Islet precursor cell (in vitro differentiated cells): ENCODE measurements at regions not wholly inside any gene's neighbourhood (a gene's known extent, or its start where the extent isn't known, plus 50 kb on each side); places are given as distances from the start of the nearest gene placed in this dataset.

Experiments used
- DNase-seq: peaks from one replicate; pipeline ENCODE4 v3.0.0-alpha.2; 2018

DNA sequence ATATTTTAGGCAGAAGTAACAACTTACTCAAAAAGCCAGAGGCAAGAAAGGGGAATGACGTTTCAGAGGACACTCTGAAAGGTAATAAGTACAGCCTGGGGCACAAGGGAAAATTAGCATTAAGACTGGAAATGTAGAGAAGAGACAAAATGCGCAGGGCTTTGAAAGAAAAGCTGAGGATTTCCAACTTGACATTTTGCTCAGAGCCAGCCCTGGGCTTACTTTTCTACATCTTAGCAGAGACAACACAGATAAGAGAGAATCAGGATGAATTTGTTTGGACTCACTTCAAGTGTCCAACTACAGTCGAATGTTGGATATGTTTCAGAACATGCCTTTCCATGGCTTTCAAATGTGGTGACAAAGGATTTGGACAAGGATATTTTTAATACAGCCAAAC, 808.9 kb upstream of the LUZP2 start:
- DNase-seq, result no peak

DNA sequence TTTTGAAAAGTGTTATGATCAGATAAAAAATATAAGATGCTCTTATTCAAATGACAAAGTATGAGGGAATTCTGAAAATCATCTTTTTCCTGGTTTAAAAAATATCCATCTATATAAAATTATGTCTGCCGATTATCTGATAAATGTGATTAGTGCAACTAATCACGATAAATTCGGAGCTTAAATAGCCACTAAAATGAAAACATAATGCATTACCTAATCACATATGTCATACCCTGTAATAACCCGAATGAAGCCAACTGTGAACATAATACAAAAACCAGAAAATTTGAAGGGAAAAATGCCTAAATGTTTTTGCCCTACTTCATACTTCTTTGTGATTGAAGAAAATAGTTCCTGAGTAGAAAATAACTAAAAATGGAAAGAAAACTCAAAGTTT, 808.4 kb upstream of the LUZP2 start:
- DNase-seq, result no peak

DNA sequence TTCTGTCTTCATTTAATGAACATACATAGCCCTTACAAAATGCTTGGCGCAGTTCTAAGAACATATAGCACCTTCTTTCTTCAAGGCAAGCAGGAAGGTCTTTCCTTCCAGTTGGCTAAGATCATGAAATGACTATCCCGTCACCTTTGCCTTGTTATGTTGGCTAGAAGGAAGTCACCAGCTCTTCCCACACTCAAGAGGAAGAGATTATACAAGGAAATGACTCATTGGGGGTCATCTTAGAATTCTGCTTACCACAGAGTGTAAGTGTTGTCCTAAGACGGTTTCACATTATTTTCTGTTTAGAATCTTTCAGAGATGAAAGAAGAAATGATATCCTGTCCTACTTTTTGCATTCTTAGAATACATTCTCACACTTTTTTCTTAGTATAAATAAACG, 808.0 kb upstream of the LUZP2 start:
- DNase-seq, result no peak

DNA sequence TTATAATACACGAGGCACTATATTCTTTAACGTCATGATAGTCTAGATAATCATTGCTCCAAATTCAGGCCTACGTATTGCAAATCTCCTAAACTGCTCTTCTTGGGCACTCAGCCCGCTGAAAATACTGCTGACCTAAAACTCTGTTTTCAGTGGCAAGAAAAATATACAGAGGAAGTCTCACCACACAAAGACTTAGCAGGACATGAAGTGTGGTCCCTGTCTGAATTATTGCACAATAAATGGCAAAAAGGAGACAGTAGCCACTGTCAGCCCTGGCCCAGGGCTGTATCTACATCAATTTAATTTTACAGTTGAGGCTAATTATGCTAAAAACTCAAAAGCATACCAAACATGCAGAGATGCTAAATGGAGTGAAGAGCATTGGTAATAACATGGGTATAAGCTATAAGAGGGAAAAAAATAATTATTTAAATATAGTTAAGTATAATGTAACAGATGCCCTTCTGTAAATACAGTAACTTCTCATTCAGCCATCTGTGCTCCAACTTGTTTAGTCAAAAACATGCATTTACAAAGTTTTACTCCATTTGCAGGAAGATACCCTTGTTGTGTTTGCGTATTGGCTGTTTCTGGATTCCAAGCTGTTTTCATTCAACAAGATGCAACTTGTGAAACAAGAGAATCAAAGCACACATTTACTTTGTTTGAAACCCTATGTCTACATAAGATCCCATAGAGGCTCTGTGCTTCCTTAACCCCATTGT, 800.0 kb upstream of the LUZP2 start:
- DNase-seq, result no peak

DNA sequence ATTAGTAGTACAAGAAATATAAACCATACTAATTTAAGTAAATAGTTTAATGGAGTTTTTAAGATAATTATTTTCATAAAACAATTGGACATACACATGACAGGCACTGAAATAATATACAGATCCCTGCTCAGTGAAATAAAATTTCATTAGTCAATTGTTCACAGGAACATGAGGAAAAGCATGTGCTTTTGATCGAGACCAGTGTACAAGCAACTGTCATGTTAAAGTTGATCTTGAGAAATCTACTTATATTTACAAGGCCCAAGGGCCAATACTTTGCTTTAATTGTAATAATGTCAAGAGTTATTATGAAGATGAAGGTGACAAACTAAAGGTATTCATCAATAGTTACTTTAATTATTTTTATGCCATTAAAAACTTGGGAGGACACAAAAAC, 792.7 kb upstream of the LUZP2 start:
- no peak for DNase-seq

DNA sequence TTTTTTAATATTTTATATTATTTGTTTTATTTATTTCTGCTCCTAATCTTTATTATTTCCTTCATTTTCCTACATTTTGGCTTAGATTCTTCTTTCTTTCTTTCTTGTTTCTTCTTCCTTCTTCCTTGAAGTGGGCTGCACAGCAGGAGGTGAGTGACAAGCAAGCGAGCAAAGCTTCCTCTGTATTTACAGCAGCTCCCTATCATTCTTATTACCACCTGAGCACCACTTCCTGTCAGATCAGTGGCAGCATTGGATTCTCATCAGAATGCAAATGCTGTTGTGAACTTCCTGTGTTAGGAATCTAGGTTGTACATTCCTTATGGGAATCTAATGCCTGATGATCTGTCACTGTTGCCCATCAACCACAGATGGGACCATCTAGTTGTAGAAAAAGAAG, 784.9 kb upstream of the LUZP2 start:
- no peak for DNase-seq

DNA sequence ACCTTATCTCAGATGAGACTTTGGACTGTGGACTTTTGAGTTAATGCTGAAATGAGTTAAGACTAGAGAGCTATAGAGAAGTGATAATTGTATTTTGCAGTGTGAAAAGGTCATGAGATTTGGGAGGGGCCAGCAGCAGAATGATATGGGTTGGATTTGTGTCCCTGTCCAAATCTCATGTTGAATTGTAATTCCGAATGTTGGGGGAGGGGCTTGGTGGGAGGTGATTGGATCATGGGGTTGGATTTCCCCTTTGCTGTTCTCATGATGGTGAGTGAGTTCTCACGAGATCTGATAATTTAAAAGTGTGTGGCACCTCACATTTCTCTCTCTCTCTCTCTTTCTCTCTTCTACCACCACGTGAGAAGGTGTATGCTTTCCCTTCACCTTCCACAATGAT, 777.8 kb upstream of the LUZP2 start:
- no peak for DNase-seq

DNA sequence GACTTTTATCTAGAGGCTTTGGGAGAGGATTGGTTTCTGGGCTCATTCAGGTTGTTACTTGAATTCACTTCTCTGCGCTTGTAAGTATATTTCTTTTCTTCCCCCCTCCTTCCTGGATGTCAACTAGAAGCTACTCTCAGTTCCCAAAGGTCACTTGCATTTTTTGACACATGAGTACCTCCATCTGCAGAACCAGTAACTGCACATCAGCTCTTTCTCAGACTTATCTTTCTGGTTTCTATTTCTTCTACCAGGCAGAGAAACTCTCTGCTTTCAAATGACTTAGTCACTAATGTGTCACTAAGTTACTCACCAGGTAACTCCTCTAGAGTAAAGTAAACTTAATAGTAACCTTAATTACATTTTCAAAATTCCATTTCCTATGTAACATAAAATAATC, 773.0 kb upstream of the LUZP2 start:
- DNase-seq, result no peak

DNA sequence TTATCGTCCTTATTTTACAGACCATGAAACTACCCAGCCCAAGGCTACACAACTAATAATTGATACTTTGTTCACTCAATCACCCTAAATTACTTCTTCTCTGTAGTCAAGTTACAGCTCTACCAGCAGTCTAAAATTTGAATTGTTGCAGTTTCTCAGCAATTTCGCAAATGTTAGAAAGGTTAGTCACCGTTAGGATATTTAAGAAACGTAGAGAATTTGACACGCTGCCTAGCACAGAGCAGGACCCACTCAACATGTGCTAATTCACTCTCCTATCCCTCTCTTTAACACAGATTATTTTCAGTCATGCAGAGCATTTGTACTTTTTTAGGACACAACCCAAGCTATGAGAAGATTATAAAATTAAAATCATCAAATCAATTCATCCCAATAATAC, 771.1 kb upstream of the LUZP2 start:
- no peak for DNase-seq

DNA sequence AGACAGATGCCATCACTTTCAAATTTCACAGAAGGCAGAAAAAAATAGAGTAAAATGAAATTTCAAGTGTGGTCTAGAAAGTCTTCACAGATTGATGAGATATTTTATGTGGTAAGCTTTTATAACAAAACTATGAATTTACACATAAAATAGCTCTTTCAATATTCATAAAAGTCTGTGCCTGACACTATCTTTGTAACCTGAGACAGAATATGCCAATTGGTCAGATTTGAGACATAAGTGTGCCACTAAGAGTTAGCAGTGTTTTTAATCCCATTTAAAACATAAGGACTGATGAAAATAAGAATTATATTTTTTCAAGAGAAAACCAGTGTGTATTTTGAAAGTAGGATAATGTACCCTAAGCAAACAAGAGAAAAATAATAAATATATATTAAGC, 769.5 kb upstream of the LUZP2 start:
- no peak for DNase-seq

DNA sequence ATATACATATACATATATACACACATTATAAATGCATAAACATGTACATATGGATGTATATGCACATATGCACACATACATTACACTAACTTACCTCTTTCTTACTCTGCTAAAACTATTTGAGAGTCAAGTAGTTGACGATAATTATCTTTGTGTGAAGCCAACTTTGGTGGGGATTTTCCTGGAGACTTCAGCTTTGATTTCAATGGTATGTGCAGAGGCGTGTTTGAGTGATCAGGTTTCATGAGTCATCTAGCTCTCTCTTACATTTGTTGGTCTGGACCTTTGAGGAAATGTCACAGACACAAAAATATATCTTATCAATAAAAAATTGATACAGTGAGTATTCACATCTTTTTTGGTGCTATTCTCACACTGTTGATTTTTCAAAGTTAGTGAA, 769.1 kb upstream of the LUZP2 start:
- DNase-seq, result no peak

DNA sequence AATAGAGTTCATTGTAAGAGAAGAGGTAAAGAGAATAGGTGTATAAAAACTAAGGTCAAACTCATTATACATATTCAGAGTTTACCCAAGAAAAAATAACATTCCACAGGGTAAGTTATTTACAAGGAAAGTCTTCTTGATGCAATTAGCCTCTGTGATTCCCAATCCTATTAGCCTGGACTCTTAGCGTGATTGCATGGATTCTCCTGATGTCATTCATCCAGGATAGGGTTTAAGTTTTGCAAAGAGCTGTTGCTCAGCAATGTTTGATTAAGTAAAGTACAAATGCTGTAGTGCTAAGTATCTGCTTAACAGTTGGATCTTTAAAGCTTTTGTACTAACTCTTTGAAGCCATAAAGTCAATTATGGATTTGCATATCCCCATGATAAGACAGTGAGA, 767.8 kb upstream of the LUZP2 start:
- no peak for DNase-seq

DNA sequence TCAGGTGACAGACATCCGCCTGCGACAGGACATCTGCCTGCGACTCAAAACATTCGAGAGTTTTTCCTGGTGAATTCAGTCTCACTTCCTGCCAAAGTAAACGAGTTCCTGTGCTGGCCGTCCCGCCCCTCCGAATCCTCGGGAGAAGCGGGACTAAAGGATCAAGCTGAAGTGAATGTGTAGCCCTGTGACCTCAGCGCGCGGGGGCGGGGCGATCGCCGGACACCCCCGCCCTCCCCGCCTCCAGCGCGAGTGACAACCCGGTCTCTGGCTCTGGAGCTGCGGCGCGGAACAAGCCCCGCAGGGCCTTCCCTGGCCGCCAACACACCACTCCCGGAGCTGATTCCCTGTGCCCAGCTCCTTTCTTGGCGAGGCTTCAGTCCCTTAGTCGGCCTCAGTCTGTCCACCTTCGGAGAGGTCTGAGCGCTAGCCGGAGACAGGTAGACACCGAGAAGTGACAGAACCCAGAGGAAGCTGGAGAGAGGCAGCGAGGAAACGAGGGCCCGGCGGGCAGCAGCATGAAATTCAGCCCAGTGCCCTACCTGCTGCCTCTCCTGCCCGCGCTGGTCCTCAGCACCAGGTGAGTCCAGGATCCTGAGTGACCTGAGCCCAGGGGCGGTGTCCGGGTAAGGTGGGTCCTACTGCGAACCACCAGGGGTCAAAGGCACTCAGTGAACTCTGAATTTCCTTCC, 766.4 kb upstream of the LUZP2 start:
- no peak for DNase-seq

DNA sequence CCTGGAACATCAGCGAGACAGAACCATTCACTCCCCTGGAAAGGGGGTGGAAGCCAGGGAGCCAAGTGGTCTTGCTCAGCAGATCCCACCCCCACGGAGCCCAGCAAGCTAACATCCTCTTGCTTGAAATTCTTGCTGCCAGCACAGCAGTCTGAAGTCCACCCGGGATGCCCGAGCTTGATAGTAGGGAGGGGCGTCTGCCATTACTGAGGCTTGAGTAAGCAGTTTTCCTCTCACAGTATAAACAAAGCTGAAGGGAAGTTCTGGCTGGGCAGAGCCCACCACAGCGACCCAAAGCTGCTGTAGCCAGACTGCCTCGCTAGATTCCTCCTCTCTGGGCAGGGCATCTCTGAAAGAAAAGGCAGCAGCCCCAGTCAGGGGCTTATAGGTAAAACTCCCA, 764.8 kb upstream of the LUZP2 start:
- DNase-seq, result peak; percentile 74

DNA sequence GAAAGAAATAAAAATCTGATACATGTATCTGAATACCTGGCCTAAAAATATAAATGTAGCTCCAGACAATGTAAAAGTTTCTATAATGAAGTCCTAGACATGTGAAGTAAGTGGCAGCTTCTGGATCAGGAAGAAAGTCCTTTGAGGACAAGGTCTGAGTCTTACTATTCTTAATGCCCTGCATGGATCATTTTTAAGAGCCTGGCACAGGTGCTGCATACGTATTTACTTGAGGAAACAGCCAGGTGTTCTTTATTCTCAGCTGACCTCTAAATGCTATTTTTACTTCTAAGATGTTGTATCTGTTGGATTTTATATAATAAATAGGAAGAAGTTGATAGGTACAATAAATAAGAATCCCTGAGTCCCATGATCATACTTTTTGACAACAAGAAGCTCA, 750.0 kb upstream of the LUZP2 start:
- DNase-seq, result no peak

DNA sequence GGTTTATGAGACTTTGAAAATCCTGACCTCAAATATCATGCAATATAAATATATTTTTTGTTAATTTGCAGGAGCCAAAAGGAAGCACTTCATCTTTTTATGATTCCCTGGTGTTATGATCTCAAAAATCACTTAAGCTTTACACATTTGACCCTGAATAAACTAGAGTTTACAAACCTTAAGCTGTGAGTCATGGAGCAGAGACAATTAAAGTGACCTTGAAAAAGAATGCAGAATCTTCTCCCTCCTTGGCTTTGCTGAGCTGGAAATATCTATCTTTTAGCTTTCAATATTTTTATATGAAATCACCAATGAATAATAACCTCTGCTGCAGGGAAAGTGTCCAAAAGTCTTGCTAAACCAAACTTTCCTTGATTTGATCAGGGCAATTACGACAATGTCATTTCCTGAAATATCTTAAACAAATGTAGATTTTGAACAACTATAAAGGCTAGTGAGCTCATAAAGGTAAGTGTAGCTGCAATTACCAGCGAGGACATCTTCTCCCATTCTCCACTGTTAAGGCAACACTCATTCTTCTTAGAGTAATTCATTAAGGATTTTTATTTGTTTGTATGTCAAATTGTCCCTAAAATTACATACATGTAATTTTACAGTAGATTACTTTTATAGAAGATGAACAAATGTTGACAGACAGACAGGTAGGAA, 747.0 kb upstream of the LUZP2 start:
- DNase-seq, result no peak

DNA sequence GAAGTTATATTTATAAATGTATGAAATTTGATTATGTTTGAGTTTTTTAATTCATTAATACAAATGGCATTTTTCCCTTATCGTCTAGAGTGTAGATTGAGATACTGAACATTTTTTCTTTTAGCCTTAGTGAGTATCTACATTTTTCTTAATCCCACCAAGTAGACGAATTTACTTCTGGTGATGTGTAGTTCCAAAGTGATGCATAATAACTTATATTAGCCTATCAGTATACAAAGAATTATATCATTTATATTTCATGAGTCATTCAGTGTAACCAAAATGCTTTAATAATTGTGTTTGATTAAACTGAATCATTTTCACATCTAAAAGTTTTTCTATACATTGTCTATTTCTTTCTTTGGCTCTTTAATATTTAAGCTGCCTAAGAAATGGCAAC, 745.6 kb upstream of the LUZP2 start:
- DNase-seq, result no peak

DNA sequence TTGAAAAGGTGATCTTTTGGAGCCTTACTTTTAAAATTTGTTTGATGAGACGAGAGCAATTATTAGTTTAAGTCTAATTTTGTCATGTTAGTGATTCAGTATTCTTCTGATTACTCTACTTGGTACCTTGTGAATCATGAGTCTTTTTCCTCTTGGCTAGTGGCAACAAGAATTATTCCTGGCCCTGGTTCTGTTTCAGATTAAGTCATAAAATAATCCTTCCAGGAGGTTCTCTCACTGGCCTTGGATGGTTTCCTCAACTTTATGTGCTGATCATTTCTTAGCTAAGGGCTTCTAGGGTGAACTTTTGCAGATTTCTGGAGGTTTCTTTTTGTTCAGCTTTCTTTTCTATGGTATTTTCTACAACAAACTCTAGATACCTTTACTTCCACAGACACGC, 741.8 kb upstream of the LUZP2 start:
- DNase-seq, result no peak

DNA sequence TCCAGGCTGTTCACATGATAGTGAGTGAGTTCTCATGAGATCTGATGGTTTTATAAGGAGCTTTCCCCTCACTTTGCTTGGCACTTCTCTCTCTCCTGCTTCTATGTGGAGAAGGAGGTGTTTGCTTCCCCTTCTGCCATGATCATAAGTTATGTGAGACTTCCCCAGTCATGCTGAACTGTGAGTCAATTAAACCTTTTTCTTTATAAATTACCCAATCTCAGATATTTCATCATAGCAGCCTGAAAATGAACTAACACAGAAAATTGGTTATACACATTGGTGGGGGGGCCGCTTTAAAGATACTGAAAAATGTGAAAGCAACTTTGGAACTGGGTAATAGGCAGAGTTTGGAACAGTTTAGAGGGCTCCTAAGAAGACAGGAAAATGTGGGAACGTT, 741.1 kb upstream of the LUZP2 start:
- no peak for DNase-seq

DNA sequence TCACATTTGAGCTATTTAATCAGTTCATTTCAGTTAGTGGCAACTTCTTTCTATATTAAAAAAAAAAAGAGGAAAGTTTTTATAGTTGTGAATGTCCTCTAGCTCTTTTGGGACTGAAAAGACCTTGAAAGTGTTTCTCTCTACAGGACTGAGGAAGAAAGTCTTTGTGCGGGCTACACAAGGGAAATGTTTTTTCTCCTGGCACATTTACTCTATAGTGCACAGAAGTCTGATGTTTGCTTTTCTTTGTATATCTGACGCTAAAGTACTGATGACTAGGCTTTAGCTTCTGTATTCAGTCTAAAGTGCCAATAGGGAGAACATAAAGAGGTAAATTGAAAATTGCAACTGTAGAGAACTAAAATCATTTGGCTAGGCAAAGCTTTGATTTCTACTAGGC, 737.4 kb upstream of the LUZP2 start:
- no peak for DNase-seq

DNA sequence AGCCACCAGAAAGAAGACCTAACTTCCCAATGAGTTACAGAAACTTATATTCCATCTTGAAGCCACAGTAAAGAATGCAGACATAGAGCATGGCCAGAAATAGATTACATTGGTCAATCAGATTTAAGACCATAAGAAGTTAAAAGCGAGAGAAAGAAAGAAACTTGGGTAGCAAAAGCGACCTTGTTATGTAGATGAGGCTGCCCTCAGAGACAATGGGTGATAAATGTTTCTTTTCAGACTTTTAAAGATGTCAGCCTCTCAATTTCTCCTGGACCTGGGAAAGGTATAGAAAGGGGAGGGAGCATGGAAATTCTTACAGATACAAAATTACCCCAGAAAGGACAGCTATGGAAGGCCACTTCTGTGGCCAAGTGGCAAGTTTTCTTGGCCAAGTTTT, 732.6 kb upstream of the LUZP2 start:
- DNase-seq, result no peak

DNA sequence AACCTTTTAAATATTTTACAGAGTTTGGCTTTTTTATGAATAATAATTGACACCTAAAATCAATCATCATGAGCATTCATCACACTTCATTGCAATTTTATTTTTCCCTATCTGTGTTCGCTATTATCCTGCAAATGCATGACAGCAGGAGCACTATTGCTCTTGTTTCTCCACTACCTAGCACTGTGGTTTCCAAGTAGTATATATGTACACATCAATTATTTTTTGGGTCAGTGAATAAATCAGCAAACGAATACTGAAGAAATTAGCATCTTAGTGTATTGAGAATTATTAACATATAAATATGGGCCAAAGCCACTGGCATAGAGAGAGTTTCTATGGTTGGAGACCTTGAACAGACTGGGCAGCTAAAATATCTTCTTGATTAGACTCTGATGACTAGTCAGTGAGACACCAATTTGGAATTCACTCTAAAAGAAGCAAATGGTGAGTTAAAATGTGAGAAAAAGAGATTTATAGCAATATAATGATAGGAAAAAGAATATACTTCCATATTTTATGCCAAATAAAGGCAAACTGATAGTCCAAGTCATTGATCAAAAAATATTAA, 731.1 kb upstream of the LUZP2 start:
- no peak for DNase-seq

DNA sequence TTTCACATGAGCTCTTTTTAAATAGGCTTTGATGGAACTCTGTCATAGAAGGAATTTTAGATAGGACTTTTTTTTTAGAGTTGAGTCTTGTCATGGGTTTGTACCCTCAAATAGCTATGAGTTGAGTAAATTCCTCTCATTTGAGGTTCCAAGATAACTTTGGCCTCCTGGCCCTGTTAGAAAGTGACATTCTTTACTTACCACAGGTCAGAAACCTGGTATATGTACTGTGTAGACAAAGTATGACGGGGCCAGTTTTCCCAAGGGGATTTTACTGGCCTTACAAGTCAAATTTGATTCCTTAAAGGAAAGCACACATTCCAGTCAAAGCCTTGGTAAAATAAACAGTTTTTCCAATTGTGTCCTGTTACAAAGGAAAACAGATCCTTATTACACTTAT, 729.3 kb upstream of the LUZP2 start:
- no peak for DNase-seq

DNA sequence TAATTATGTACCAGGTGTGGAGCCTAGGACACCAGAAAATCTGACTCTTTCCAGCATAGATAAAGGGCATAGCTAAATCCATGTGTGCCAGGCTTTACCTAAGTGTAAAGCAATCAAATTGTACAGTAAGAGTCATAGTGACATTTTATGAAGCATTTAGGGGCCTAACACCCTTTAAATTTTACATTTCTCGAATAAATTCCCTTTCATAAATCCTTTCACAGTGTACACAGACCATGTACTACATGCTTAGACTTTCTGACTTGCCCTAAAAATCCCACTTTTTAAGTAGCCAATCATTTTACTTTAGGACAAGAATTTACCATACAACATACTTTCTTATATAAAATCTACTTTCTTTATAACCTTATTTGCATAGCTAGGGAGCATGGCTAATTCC, 727.6 kb upstream of the LUZP2 start:
- DNase-seq, result no peak
